Loucy (cell line): ENCODE measurements at regions not wholly inside any gene's neighbourhood (a gene's known extent, or its start where the extent isn't known, plus 50 kb on each side); places are given as distances from the start of the nearest gene placed in this dataset.

Source experiments
- H2AFZ ChIP-seq: fragments of 200-600 bp; sonication (generic); 2 replicates; pipeline ENCODE4 v1.6.0; 2016; ENCODE audit warnings: antibody characterized with exemption, mild to moderate bottlenecking, low read length, moderate library complexity
- H3F3A ChIP-seq: fragments of 200-600 bp; 2 replicates; pipeline ENCODE4 v1.6.0; 2016; ENCODE audit warnings: antibody characterized with exemption, low read depth, mild to moderate bottlenecking
- H3K27me3 ChIP-seq: fragments of 200-600 bp; sonication (generic); 2 replicates; pipeline ENCODE4 v1.6.1; 2014; ENCODE audit warnings: low read length, mild to moderate bottlenecking; ENCODE audit not compliant: insufficient read depth, poor library complexity, severe bottlenecking
- H3K36me3 ChIP-seq: fragments of 200-600 bp; sonication (generic); 2 replicates; pipeline ENCODE4 v1.6.1; 2016; ENCODE audit warnings: low read length; ENCODE audit not compliant: insufficient read depth
- H3K4me1 ChIP-seq: fragments of 200-600 bp; sonication (generic); 2 replicates; pipeline ENCODE4 v1.5.1; 2014; ENCODE audit warnings: low read length, mild to moderate bottlenecking; ENCODE audit not compliant: insufficient read depth, poor library complexity, severe bottlenecking
- H3K4me2 ChIP-seq: fragments of 200-600 bp; sonication (generic); 2 replicates; pipeline ENCODE4 v1.6.0; 2014; ENCODE audit warnings: antibody characterized with exemption, low read length, low read depth, mild to moderate bottlenecking; ENCODE audit not compliant: poor library complexity, severe bottlenecking
- H3K4me3 ChIP-seq: fragments of 200-600 bp; sonication (generic); 2 replicates; pipeline ENCODE4 v1.5.1; 2014; ENCODE audit warnings: low read length, mild to moderate bottlenecking, mixed read lengths; ENCODE audit not compliant: poor library complexity, severe bottlenecking
- H3K79me2 ChIP-seq: fragments of 200-600 bp; sonication (generic); 2 replicates; pipeline ENCODE4 v1.6.1; 2014; ENCODE audit warnings: low read length; ENCODE audit not compliant: insufficient read depth
- H3K9ac ChIP-seq: fragments of 200-600 bp; sonication (generic); 2 replicates; pipeline ENCODE4 v1.6.0; 2014; ENCODE audit warnings: mild to moderate bottlenecking, low read depth, low read length, moderate library complexity; ENCODE audit not compliant: poor library complexity, severe bottlenecking
- H3K9me2 ChIP-seq: fragments of 200-600 bp; sonication (generic); replicated peaks from 2 replicates; pipeline ENCODE4 v1.6.1; 2016; ENCODE audit warnings: low read depth, low read length, mixed read lengths
- H3K9me3 ChIP-seq: fragments of 200-600 bp; sonication (generic); 2 replicates; pipeline ENCODE4 v1.6.1; 2014; ENCODE audit warnings: mild to moderate bottlenecking, antibody characterized with exemption, low read length, low read depth; ENCODE audit not compliant: insufficient read depth
- H4K20me1 ChIP-seq: fragments of 200-600 bp; sonication (generic); 2 replicates; pipeline ENCODE4 v1.6.0; 2014; ENCODE audit warnings: antibody characterized with exemption, low read length, mild to moderate bottlenecking; ENCODE audit not compliant: insufficient read depth, poor library complexity, severe bottlenecking
- EZH2phosphoT487 ChIP-seq: fragments of 200-600 bp; IDR thresholded peaks from 2 replicates; pipeline ENCODE4 v1.6.1; 2018; ENCODE audit warnings: antibody characterized with exemption, mild to moderate bottlenecking, moderate library complexity, borderline replicate concordance
- TF ChIP-seq, protein P1 (sequence below): fragments of 200-600 bp; sonication (generic); conservative IDR thresholded peaks from 2 replicates; pipeline ENCODE4 v1.5.1; 2014; ENCODE audit warnings: mild to moderate bottlenecking, antibody characterized with exemption, low read length

DNA sequence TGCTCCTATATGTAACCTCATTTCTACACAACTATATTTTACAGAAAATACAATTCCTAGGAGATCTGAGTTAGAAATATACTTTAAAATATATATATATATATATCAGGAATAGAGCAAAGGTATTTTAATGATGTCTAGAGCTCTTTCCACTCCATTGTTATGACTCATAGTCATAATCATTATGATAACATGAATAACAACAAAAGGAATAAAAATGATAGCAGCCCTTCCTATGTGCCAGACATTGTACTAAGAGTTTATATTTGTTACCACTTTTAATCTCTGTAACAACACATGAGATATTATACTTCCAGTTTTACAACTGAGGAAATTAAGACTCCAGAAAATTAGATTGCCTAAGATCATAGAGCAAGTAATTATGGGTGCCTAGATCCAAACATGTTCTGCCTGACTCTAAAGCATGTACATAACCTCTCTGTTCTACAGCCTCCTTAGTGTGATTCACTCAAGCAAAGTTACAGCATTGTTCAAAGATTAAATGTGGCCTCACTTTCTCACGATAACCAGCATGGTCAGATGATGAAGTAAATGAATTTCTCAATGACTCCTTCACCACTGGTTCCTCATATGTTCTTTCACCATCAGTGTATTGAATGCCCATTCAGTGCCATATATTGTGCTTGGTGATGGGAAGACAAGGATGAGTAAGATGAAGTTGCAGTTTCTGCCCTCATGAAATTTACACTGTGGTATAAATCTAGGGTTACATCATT lies 452.1 kb downstream of the EFNA5 start:
- TF ChIP-seq, protein P1, sequence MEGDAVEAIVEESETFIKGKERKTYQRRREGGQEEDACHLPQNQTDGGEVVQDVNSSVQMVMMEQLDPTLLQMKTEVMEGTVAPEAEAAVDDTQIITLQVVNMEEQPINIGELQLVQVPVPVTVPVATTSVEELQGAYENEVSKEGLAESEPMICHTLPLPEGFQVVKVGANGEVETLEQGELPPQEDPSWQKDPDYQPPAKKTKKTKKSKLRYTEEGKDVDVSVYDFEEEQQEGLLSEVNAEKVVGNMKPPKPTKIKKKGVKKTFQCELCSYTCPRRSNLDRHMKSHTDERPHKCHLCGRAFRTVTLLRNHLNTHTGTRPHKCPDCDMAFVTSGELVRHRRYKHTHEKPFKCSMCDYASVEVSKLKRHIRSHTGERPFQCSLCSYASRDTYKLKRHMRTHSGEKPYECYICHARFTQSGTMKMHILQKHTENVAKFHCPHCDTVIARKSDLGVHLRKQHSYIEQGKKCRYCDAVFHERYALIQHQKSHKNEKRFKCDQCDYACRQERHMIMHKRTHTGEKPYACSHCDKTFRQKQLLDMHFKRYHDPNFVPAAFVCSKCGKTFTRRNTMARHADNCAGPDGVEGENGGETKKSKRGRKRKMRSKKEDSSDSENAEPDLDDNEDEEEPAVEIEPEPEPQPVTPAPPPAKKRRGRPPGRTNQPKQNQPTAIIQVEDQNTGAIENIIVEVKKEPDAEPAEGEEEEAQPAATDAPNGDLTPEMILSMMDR: no peak
- no peak for TF ChIP-seq EZH2phosphoT487
- no peaks in the 10 kb centered on the region for H3F3A ChIP-seq
- H3K9me3 ChIP-seq: no peaks in the 10 kb centered on the region
- H3K27me3 ChIP-seq: no peaks in the 10 kb centered on the region
- no peak overlapping the region for H3K4me2 ChIP-seq
- no peak overlapping the region for H2AFZ ChIP-seq
- no peaks in the 10 kb centered on the region for H4K20me1 ChIP-seq
- H3K4me1 ChIP-seq: no peaks in the 10 kb centered on the region
- H3K9me2 ChIP-seq: no peaks in the 10 kb centered on the region
- no peaks in the 10 kb centered on the region for H3K79me2 ChIP-seq
- H3K4me3 ChIP-seq: no peak overlapping the region
- H3K36me3 ChIP-seq: no peaks in the 10 kb centered on the region
- no peak overlapping the region for H3K9ac ChIP-seq

DNA sequence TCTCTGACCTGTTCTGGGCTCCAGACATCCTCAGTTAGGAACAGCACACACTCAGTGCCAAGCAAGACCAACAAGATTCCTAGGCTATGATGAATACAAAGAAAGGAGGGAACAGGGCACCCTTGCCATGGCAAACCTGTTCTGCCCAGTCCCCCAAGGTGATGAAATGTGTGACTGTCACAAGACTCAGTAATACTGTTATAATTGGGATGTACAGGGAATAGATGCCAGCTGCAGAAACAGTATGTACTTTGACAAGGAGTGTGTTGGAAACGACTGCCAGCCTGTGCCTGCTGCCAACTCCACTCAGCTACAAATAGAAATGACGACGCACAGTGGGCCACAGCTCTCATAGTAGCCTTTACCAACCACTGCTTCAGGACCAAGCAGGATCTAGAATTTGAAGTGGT lies 453.0 kb downstream of the EFNA5 start:
- Histone ChIP-seq H3K4me1 (no peaks in the 10 kb centered on the region), H3F3A (no peaks in the 10 kb centered on the region), H3K4me3 (no peak overlapping the region), H3K9ac (no peak overlapping the region), H3K9me2 (no peaks in the 10 kb centered on the region), H3K9me3 (no peaks in the 10 kb centered on the region), H3K27me3 (no peaks in the 10 kb centered on the region), H3K4me2 (no peak overlapping the region), H4K20me1 (no peaks in the 10 kb centered on the region), H3K36me3 (no peaks in the 10 kb centered on the region), H2AFZ (no peak overlapping the region), H3K79me2 (no peaks in the 10 kb centered on the region)
- TF ChIP-seq, protein P1: no peak
- TF ChIP-seq EZH2phosphoT487: no peak

DNA sequence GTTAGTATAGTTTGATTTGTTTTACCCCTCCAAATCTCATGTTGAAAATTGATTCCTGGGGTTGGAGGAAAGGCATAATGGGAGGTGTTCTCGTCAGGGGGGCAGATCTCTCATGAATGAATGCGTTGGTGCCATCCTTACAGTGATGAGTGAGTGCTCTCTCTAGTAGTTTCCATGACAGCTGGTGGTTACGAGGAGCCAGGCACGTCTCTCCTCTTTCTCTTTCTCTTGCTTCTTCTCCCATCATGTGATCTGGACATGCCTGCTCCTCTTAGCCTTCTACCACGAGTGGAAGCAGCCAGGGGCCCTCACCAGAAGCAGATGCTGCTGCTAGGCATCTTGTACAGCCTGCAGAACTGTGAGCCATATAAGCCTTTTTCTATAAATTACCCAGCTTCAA lies 454.1 kb downstream of the EFNA5 start:
- Histone ChIP-seq H2AFZ (no peak overlapping the region), H3K4me2 (no peak overlapping the region), H3K9me2 (no peaks in the 10 kb centered on the region), H4K20me1 (no peaks in the 10 kb centered on the region), H3K9me3 (no peaks in the 10 kb centered on the region), H3K9ac (no peak overlapping the region), H3K4me1 (no peaks in the 10 kb centered on the region), H3K4me3 (no peak overlapping the region), H3K27me3 (no peaks in the 10 kb centered on the region), H3K79me2 (no peaks in the 10 kb centered on the region), H3F3A (no peaks in the 10 kb centered on the region), H3K36me3 (no peaks in the 10 kb centered on the region)
- TF ChIP-seq, protein P1: no peak
- no peak for TF ChIP-seq EZH2phosphoT487
